ENCODE measurements at regions not wholly inside any gene's neighbourhood (a gene's known extent, or its start where the extent isn't known, plus 50 kb on each side); places are given as distances from the start of the nearest gene placed in this dataset.

DNA sequence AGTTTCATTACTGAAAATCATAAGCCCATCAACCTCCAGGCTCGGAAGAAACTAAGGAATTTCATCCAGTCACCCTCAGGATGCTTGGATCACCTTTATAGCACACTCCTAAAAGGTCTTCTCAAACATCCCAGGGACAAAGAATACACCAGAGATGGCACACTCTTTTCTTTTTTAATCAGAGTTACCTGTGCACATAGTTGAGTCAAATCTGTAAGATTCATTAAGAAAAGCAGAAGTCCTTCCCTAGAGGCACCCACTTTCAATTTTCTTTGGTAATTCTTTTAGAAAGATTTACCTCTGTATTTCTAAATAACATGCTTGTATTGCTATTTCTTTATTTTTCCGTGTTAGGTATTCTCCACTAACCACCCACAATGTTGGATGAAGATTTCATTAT lies 50.6 kb upstream of the IL6 start:
- no peak for DNase-seq (ENCODE audit: low spot score)

GRCh38 chr7:22675917-22676343 lies 51.1 kb upstream of the IL6 start:
- DNase-seq (ENCODE audit: low spot score): no peak

DNA sequence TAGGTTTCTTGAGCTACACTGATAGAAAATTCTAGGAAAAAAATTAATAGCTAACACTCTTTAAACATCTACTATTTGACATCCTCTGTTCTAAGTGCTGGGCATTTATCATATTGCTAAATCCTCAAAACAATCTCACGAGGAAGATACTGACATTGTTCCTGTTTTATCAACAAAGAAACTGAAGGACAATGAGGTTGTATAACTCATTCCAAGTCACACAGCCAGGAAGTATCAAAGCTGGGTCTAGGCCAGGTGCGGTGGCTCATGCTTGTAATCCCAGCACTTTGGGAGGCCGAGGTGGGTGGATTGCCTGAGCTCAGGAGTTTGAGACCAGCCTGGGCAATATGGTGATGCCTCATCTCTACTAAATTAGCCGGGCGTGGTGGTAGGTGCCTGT lies 51.6 kb upstream of the IL6 start:
- DNase-seq (ENCODE audit: low spot score): peak; percentile 9

DNA sequence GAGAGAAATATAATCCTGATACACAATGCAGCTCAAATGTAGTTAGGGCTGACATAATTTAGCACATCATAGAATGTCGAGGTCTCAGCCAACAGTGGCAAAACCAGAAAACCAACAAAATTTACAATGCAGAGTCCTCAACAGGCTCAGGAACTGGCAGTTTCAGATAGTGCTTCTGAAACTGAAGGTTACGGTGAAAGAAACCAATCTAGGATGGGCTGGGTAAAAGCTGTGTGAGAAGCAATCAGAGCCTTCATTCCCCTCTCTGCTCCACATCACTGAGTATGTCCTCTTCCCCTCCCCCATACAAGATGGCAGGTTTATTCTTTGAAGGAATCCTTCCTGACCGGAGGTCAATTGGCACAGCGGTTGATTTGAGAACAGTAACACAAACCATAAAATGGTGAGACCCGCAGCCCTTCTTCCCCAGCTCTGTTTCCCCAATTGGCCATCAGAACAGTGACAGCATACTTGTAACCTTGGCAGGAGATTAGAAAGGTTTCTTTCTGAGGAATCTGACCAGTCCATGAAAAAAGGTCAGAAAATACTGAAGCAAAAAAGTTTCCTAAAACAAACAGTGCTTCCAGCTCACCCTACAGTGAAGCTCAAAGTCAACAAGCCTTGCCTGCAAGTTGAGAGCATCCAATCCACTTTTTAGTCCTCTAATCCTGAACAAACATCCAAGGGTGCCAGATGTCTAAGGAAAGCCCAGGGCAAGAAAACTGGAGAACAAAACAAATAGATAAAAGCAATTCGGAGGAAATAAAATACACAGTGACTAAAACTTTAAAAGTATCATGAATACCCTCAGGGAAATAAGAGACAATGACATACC lies 53.9 kb upstream of the IL6 start:
- DNase-seq (ENCODE audit: low spot score): no peak

DNA sequence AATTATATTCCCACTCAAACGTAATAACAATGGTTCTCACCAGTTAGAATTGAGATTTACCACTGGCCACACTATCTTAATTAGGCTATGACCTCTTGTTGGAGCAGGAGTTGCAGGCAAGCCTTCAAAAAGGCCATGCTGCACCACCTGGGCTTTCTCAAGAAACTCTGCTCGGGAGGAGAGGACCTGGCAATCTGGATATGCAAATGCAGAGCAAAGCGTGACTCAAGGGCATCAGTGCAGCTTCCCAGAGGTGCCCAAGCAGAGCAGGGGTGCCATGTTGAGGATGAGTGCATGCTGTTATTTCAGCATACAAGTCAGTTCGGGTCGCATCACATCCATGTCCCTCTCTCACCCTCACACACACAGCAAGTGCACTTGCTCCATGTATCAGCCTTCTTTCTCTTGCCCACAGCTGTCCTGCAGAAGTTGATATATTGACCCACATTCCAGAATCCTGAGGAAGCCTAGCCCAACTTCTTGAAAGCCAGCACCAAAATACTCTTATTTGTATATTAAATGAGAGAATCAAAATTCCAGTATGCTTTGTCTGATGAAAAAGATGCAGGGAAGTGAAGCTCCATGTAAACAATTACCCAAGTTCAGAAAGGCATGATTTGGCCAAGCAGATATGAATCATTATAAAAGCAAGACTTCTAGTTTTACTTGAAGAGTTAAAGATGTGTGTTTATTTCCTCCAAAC lies 55.7 kb upstream of the IL6 start:
- DNase-seq (ENCODE audit: low spot score): no peak

DNA sequence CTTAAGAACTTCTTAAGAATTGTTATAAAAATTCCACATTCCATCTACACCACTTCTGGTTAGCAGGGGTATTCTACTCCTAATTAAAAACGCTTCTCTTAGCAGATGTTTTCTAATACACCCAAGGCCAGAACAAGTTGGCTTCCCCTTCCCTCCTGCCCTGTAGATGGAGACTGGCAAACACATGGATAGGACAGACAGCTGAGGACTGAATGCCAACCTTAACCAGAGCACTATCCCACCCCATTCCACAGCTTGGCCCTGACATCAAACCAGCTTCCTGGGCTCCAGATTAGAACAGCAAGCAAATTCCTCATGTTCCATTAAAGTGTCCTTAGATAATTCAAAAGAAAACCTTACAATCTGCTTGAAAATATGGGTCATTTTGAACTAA lies 56.6 kb upstream of the IL6 start:
- DNase-seq (ENCODE audit: low spot score): no peak

- no peak for DNase-seq (ENCODE audit: low spot score)
These were observed 57.1 kb upstream of the IL6 start for GRCh38 chr7:22669692-22670421.

- DNase-seq (ENCODE audit: low spot score): no peak
These were observed 58.0 kb upstream of the IL6 start for GRCh38 chr7:22668971-22669401.

DNA sequence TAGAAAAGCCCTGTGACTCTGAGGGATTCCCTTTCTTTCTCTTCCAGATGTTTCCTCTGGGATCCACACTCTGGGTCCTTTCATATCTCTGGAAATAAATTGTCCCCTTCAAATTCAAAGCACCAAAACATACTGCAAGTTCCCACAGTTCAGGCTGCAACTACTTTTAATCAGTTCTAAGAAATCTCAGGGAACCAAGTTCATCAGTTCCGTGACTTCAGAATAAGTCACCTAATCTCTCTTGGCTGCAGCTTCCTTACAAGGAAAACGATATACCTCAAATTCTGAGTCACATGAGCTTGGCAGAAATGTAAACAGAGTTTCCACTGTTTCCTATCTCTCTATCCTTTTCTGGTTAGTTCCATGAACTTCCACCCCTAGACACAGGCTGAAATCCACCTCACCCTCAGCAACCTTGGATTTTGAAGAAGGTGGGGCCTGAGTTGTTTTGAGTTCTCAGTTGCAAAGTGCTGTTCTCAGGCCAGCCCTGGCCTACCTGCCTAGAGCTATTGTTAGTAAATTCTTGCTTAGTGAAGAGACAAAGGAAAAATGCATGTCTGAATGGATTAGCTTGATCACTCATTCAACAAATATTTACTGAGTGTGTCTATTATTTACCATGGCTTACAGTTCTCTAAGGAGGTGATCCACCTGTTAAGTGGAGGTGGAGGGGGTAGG lies 59.3 kb upstream of the IL6 start:
- DNase-seq (ENCODE audit: low spot score): no peak

DNA sequence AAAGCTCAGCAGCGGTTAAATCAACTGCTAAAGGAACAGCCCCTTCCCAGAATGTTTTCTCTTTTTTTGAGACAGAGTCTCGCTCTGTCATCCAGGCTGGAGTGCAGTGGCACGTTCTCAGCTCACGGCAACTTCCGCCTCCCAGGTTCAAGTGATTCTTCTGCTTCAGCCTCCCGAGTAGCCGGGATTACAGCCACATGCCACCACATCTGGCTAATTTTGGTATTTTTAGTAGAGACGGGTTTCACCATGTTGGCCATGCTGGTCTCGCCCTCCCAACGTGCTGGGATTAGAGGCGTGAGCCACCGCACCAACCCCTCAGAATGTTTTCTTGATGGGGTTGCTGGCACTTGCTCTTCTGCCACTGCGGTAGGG lies 59.8 kb upstream of the IL6 start:
- no peak for DNase-seq (ENCODE audit: low spot score)

GRCh38 chr7:22666732-22667131 lies 60.3 kb upstream of the IL6 start:
- no peak for DNase-seq (ENCODE audit: low spot score)

DNA sequence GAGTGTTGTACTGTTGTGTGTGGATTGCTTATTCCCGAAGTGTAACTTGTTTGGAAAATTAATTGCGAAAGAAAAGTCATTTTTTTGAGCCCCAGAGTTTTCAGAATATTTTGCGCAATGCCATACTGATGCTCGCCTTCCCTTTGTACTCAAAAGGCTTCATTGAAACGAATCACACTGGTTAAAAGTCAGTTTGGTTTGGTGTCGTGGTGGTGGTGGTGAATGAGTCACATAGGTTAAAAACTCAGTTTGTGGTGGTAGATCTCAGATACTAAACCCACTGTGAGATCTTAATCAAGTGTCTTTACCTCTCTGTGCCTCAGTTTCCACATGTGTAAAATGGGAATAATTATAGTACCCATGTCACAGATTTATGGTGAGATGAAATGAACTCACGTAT lies 61.1 kb upstream of the IL6 start:
- DNase-seq (ENCODE audit: low spot score): no peak

DNA sequence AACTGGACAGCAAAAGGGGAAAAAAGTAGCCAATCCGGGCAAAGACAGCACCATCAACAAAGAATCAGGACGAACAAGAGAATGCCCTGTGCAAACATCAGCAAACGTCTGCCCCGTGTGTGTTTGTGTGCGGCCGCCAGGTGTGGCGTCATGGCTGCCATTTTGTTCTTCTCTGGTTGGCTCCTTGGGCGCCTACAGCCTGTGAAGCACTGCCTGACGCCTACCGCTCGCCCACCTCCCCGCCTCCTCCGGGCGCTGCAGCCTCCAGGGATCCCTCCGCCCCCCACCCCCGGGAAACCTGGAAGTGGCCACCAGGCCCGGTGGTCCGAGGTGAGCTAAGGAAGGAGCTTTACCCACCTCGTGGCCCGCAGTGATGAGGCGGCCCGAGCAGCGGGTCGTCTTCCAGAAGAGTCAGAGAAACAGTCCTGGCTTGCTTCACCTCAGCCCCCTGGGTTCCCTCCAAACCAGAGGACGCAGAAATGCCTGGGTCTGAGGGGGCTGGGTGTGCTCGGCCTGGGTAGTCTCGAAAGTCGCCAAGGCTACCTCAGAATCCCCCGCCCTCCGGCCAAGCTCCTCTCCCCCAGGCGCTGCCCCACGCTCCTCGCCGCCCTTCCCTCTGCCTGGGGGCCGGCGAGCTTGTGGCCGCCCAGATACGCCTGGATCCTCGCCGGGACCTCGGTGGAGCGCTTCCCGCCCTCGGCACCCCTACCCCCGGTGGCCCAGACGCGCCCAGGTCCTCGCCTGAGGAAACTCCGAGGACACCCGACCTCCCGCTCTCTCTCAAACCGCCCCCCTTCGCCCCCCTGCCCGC lies 61.8 kb upstream of the IL6 start:
- peak; percentile 36 for DNase-seq (ENCODE audit: low spot score)

- DNase-seq (ENCODE audit: low spot score): no peak
These were observed 63.3 kb upstream of the IL6 start for GRCh38 chr7:22663721-22664120.

DNA sequence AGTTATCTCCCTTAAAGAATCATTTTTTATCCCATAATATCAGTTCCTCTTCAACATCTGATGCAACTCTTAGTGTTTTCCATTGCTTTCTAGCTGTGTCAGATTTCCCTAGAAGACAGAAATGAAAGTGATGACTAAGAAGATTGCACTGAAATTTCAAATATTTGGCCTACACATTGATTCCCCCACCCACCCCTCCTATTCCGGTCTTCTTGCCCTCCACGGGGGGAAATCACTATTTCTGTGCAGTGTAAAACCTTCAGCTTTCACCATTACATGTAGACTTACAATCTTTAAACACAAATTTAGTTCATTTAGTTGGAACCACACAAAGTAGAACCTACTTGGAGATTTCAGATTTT lies 63.7 kb upstream of the IL6 start:
- DNase-seq (ENCODE audit: low spot score): no peak

DNA sequence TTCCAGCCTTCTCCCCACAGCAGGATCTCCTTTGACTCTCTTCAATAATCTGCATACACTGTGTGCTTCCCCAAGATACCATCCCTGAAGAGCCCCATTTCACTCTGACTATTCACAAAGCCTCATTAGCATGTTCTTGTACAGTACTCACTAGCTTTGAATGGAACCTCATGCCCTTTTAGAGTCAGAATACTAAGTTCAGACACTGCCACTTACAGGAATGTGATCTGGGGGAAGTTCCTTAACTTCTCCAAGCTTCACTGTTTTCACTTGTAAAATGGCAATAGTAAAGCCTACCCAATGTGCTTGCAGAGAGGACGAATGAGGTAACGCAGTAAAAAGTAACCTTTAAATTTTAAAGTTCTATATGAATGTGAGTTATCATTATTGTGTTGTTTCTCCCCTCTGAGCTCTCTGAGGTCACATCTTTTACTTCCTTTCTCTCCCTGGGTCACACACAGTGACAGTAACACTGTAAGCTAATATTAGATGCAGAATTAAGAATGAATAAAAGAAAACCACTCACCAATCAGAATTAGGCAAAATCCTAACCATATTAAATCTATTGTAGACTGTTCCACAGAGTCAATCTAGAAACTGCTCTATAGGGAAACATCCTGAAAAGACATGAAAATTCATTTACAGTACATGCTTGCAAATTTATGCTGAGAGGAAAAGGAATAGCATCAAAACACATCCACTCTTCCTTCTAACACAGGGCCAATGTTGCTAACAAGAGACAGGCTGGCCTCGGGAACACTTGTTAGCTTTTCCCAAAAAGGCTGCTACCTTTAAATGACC lies 64.2 kb upstream of the IL6 start:
- no peak for DNase-seq (ENCODE audit: low spot score)

DNA sequence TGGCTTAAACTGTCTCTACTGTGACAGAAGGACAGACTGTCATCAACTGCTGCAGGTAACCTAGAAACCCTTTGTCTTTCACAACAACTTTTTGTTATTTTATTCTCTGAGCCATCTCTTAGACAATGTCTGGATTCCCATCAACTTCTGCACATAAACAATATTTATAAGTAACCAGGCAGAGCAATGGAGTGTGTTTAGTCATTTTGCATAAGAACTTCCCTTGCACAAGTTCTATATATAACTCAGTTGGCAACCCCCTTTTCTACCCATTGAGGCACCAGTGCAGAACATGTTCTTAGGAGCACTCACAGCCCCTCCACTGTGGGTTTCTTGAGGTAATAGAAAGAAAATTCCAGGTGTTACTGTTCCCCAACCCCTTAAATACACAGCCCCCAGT lies 65.0 kb upstream of the IL6 start:
- DNase-seq (ENCODE audit: low spot score): no peak

DNA sequence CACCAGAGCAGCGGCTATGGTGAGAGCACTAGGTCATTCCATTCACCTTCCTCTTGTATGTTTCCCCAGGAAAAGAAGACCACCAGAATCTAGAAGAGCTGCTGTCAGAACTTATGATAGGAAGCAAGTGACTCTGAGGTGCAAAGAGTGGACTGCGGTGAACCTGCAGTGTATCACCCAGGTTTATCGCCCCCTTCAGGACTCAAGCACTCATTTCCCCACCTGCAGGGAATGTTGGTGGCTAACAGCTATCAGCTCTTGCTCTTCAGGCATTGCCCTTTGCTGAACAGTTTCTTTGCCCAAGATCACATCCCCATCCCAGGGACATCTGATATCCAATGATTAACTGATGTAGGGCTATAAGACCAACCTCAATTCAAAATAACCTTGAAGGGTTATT lies 66.3 kb upstream of the IL6 start:
- DNase-seq (ENCODE audit: low spot score): no peak

GRCh38 chr7:22660293-22660692 lies 66.7 kb upstream of the IL6 start:
- DNase-seq (ENCODE audit: low spot score): no peak

GRCh38 chr7:22659741-22660140 lies 67.3 kb upstream of the IL6 start:
- DNase-seq (ENCODE audit: low spot score): no peak

- DNase-seq (ENCODE audit: low spot score): no peak
These were observed 69.0 kb upstream of the IL6 start for GRCh38 chr7:22658031-22658430.
